ENCODE measurements at regions not wholly inside any gene's neighbourhood (a gene's known extent, or its start where the extent isn't known, plus 50 kb on each side); places are given as distances from the start of the nearest gene placed in this dataset.

DNA sequence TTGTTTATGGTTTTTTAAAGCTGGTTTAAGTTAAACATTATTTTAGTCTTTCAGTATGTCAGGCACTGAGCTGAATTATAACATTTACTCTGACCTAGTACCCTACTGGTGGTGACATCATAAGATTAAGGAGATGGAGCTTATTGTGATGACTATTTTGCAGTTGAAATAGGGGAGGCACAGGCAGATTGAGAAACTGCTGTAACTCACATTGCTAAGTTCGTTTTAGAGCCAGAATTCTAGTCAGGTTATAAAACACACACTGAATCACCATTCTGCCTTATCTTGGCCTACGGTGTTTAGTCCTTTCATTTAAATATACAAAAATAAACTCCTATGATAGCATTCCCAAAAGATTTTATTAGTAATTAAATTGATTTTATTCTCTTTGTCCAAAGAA, 584.1 kb downstream of the TFAP2A start:
- TF ChIP-seq EZH2 (IDR thresholded peaks at IDR 0.05; ENCODE audit: borderline replicate concordance, low read depth, low read length, severe bottlenecking) (no peak), POLR2A (IDR thresholded peaks at IDR 0.05; ENCODE audit: low read depth, low read length) (no peak)
- TF ChIP-seq, protein P1, sequence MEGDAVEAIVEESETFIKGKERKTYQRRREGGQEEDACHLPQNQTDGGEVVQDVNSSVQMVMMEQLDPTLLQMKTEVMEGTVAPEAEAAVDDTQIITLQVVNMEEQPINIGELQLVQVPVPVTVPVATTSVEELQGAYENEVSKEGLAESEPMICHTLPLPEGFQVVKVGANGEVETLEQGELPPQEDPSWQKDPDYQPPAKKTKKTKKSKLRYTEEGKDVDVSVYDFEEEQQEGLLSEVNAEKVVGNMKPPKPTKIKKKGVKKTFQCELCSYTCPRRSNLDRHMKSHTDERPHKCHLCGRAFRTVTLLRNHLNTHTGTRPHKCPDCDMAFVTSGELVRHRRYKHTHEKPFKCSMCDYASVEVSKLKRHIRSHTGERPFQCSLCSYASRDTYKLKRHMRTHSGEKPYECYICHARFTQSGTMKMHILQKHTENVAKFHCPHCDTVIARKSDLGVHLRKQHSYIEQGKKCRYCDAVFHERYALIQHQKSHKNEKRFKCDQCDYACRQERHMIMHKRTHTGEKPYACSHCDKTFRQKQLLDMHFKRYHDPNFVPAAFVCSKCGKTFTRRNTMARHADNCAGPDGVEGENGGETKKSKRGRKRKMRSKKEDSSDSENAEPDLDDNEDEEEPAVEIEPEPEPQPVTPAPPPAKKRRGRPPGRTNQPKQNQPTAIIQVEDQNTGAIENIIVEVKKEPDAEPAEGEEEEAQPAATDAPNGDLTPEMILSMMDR (IDR thresholded peaks at IDR 0.05; ENCODE audit: extremely low read depth in 1 of 2, insufficient read depth in 1 of 2, low read depth in 1 of 2, low read length in 2 of 2): no peak
